NOMO-1 treated with DMSO at 0.1 percent for 48 hours (cell line): ENCODE measurements at regions not wholly inside any gene's neighbourhood (a gene's known extent, or its start where the extent isn't known, plus 50 kb on each side); places are given as distances from the start of the nearest gene placed in this dataset.
"Not testable (repeated sequence)": the region's sequence is repeated elsewhere in the genome, so short reads cannot be mapped to it uniquely, and the experiment has no call there.

Experiments
- DNase-seq: peaks from one replicate; lab custom pipeline; 2025; ENCODE audit not compliant: unreplicated experiment; lab: John Stamatoyannopoulos, UW

- no peak for DNase-seq
Observed at GRCh38 chr12:105481392-105482300, 151.2 kb downstream of the C12orf75 start.

DNA sequence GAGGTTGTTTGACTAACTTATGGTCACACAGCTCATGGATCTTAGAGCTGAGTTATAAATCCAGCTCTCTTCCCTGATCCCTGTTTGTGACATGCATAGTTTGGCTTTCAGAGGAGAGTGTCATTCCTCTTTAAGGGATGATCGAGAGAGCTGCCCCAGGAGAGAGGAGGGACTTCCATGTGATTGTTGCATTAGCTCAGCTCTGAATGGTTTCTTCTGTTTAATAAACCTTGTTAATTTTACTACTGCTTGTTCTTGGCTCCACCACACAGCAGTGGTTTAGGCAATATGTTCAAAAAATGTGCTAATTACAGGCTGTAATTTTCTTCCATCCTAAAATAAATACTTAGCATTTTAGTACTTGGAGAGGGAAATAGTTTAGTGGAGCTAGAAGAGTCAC lies 152.5 kb downstream of the C12orf75 start:
- no peak for DNase-seq

GRCh38 chr12:105483691-105484090 lies 153.2 kb downstream of the C12orf75 start:
- DNase-seq, result no peak

DNA sequence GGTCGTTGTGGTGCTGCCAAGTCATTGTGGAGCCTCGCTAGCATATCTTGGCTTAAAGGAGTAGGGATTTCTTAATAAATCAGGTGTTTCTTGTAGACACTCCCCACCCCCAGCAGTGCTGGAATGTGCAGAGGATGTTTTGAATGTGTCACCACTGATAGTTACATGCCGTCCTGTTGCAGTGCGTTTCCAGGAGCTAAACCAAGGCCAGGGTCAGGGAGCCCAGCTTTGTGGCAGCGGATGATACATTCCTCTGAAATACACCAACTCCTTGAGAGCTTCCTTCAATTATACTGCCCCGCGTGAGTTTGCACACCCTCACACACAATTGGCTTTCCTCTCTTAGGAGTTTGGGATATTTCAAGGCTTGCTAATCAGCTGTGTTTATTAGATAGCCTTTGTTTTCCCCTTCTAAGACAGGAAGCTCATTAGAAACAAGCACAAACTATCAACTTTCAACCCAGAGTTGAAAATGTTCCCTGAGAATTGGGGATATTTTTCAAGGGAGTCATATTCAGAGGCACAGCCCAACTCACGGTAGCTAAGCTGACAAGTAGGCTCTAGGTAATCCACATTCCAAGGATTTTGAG lies 154.9 kb downstream of the C12orf75 start:
- DNase-seq, result no peak

DNA sequence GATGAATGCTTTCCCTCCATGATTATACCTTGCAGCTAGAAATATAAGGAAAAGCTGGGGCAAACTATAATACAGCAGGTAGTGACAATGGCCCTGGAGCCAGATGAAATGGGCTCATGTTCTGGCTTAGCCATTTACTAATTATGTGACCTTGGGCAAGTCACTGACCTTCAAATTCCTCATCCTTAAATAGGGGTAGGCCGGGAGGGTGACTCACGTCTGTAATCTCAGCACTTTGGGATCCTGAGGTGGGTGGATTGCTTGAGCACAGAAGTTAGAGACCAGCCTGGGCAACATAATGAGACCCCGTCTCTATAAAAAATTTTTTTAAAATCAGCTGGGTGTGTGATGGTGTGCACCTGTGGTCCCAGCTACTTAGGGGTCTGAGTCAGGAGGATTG lies 155.4 kb downstream of the C12orf75 start:
- no peak for DNase-seq

DNA sequence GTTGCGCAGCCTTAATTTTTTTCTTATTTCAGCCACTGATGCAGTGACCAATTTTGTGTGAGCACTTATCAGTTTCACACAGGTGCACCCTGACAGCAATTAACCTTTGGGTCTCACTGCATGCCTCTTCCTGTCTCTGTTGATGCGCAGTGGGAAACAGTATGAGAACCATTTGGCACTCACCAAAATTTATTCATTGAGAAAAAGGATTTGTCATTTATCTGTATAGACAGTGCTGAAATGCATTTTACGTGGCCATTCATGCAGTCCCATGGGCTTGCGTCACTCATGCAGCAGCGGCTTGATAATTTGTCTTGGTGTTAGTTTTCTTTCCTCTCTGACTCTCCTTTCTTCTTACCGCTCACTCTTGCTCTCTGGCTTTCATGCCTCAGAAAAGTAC lies 157.5 kb downstream of the C12orf75 start:
- DNase-seq, result no peak

DNA sequence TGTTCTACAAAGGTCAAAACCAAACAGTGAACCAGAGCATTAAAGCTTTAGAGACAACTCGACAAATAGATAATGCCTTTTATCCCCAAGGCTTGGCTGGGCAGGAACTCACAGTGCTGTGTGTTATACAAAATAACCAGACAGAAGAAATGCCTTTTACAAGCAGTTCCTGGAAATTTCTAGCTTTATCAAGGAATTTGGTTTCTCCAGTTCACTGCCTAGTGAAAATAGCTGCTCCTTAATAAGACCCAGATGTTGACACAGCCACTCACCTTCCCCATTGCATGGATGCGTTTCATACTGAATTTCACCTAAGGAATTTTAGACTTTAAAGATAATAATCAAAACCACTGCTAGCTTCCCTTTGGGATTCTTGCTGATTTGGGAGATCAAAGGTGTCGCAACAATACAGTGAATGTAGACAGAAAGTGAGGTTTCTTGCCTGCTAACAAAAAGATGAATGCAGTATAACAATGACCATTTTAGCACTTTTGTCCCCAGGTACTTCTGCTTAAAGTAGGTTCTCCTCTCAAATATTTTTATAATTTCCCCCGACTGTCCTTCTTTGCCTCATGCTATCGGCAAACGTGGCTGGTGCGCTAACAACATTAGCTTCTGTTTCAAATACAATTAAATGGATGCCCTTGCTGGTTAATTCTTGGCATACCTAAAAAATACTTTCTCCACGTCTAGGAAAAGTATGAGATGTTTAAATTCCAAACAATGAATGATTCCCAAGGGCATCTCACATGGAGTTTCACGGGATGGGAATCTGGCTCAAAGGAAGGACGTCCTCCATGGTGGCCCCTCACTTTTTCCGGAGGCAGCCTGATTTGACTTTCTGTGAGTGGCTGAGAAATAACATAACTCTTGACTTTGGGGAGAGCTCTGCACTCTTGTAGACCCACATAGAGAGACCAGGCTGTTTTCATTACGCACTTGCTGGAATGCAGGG lies 162.4 kb downstream of the C12orf75 start:
- DNase-seq, result no peak

DNA sequence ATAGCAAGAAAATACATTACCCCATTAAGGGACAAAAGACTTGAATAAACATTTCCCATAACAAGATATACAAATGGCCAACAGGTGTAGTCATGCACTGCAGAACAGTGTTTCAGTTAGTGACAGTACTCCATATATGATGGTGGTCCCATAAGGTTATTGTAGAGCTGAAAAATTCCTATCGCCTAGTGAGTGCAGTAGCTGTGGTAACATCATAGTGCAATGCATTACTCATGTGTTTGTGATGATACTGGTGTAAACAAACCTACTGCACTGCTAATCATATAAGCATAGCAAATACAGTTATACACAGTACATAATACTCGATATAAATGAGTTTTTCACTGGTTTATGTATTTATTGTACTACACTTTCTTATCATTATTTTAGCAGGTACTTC lies 168.7 kb downstream of the C12orf75 start:
- no peak for DNase-seq

DNA sequence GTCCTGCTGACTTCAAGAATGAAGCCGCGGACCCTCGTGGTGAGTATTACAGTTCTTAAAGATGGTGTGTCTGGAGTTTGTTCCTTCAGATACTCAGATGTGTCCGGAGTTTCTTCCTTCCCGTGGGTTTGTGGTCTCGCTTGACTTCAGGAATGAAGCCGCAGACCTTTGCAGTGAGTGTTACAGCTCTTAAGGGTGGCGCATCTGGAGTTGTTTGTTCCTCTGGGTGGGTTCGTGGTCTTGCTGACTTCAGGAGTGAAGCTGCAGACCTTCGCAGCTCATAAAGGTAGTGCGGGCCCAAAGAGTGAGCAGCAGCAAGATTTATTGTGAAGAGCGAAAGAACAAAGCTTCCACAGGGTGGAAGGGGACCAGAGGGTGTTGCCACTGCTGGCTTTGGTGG lies 170.2 kb downstream of the C12orf75 start:
- not testable (repeated sequence) for DNase-seq

- no peak for DNase-seq
Observed at GRCh38 chr12:105502426-105502930, 172.0 kb downstream of the C12orf75 start.

DNA sequence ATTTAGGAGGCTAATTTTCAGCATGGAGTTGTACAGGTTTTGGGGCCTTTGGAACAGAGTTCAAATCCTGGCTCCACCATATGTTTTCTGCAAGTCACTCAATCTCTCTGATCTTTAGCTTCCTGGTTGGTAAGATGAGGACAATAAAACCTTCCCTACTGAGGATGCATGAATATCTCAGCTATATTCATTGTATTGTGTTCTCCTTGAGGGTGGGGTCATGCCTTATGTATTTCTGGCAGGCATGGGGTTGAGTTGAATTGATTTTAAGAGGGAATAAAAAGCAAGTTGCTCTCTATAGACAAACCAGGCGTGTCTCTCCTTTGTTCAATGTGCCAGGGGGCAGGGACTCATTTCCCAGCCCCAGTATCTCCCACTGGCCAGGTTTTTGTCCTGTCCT lies 173.1 kb downstream of the C12orf75 start:
- DNase-seq, result no peak

- DNase-seq, result no peak
Observed at GRCh38 chr12:105504286-105504685, 173.8 kb downstream of the C12orf75 start.

GRCh38 chr12:105506678-105507310 lies 176.3 kb downstream of the C12orf75 start:
- no peak for DNase-seq

DNA sequence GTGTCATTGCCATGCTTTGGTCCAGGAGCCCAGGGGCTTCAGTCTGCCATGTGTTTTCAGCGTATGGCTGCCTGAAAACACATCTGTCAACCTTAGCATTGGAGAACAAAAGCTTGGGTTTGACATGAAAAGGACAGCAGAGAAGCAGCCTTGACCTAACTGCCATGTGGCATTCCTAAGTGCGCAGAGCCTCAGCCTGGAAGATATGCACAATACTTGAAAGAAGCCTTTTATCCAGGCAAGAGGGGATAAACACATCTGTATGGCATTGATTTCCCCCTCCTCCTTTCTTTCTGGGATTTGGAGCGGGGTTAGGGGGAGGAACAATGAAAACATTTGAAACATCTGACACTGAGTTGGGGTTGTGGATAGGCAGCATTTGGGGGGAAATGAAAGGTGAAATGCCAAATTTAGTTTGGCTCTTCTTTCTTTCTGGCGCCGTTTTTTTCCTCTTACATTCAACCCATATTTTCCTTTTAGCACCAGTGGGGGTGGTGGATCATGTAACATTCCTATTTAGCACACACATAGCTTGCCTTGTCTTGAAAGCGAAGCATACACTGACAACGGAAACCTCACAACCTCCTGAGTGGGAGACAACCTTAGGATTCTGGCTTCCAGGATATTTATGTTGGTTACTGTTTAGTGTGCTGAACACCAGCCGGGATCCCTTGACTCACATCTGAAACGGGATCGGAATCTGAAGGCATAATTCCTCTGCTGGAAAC lies 177.0 kb downstream of the C12orf75 start:
- no peak for DNase-seq

DNA sequence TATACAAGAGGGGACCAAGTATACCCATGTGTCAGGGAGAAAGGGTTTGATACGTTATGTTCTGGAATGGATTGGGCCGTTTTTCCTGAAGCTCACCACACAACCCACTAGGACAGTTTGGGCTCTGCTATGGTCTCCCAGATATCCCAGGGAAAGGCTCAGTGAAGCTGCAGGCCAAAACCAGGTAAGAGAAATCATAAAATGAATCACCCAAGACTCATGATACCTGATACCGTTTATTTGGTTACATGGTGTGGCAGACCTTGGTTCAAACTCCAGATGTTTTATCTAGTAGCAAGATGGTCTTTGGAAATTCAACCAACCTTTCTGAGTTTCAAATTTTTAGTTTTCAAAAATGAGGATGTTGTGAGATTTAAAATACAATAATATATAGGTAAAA lies 177.6 kb downstream of the C12orf75 start:
- no peak for DNase-seq

- no peak for DNase-seq
Observed at GRCh38 chr12:105510526-105510925, 180.0 kb downstream of the C12orf75 start.

- DNase-seq, result not testable (repeated sequence)
Observed at GRCh38 chr12:105512861-105513260, 182.4 kb downstream of the C12orf75 start.

DNA sequence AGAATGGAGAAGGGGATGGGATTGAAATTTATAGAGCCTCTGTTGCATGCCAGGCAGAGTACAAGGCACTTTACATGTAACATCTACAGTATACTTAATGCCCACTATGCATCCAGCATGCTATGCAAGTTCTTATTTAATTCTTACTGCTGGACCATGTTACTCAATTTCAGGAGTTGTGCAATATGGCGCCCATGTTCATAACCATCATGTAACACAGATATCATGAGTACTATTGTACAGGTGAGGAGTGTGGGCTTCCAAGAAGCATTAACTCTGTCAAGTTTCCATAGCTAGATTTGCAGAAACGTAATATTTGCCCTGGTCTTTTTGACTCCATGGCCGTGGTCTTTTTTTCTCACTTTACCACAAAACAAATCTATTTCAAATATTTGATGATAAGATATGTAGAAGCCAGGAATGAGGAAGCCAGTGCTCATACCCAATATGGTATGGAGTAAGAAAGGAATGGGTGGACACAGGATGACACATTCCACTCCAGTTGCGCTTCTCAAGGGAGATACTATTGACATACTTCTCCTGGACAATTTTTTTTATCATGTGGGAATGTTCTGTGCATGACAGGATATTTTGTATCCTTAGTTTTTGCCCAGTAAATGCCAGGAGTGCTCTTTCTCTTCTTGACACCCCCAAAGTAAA lies 191.8 kb downstream of the C12orf75 start:
- no peak for DNase-seq
